ENCODE measurements at regions not wholly inside any gene's neighbourhood (a gene's known extent, or its start where the extent isn't known, plus 50 kb on each side); places are given as distances from the start of the nearest gene placed in this dataset.

- TF ChIP-seq SKIL (IDR thresholded peaks at IDR 0.05; ENCODE audit: low read depth, poor library complexity, severe bottlenecking) (no peak), ZBTB40 (IDR thresholded peaks at IDR 0.05; ENCODE audit: borderline replicate concordance) (no peak), TCF12 (IDR thresholded peaks at IDR 0.05; ENCODE audit: low read depth, low read length) (no peak), HDAC2 (IDR thresholded peaks at IDR 0.05) (no peak), NFYB (IDR thresholded peaks at IDR 0.05; ENCODE audit: insufficient read depth, low read depth, low read length) (no peak), BACH1 (IDR thresholded peaks at IDR 0.05; ENCODE audit: borderline replicate concordance) (0 out of 2 replicates have a peak, but pooled peaks have one; percentile 36), ATF7 (IDR thresholded peaks at IDR 0.05; ENCODE audit: low read depth) (peak; percentile 64; the same call in 1 of the 2 replicates), EZH2 (IDR thresholded peaks at IDR 0.05; ENCODE audit: borderline replicate concordance, control insufficient read depth, low read depth, low read length) (no peak), ZNF207 (IDR thresholded peaks at IDR 0.05; ENCODE audit: borderline replicate concordance) (no peak), IRF4 (IDR thresholded peaks at IDR 0.05; ENCODE audit: low read depth, low read length) (peak; percentile 73; the same call in 1 of the 2 replicates), NR2F1 (conservative IDR thresholded peaks at IDR 0.05) (no peak), SPI1 (IDR thresholded peaks at IDR 0.05; ENCODE audit: borderline replicate concordance, insufficient read depth, low read depth, low read length) (no peak), MTA2 (IDR thresholded peaks at IDR 0.05; ENCODE audit: low read depth) (peak; percentile 79), KLF5 (IDR thresholded peaks at IDR 0.05; ENCODE audit: partially characterized antibody) (no peak), TCF3 (IDR thresholded peaks at IDR 0.05; ENCODE audit: borderline replicate concordance, insufficient read depth, low read depth, low read length) (no peak), SMARCA5 (IDR thresholded peaks at IDR 0.05) (no peak), POU2F2 (IDR thresholded peaks at IDR 0.05; ENCODE audit: borderline replicate concordance, low read depth, low read length) (no peak), ASH2L (IDR thresholded peaks at IDR 0.05; ENCODE audit: borderline replicate concordance, low read depth) (no peak), POLR2AphosphoS2 (IDR thresholded peaks at IDR 0.05; ENCODE audit: low read depth, low read length) (no peak), BMI1 (IDR thresholded peaks at IDR 0.05; ENCODE audit: borderline replicate concordance) (peak; percentile 29; the same call in 1 of the 2 replicates), IKZF2 (IDR thresholded peaks at IDR 0.05) (peak; percentile 85 to 90), POLR2A (IDR thresholded peaks at IDR 0.05; ENCODE audit: low read depth, low read length) (no peak), RELB (IDR thresholded peaks at IDR 0.05; ENCODE audit: low read depth) (no peak), MYC (IDR thresholded peaks at IDR 0.05; ENCODE audit: insufficient read depth, insufficient read length, insufficient replicate concordance, low read length, severe bottlenecking) (no peak), SREBF1 (IDR thresholded peaks at IDR 0.05; ENCODE audit: low read length) (no peak), PML (IDR thresholded peaks at IDR 0.05; ENCODE audit: low read length) (peak; percentile 45; the same call in 1 of the 2 replicates)
Measured at GRCh38 chr13:62643007-62643483, 1227.4 kb upstream of the PCDH20 start (continued).
